NCI-H2029 (cell line): ENCODE measurements at regions not wholly inside any gene's neighbourhood (a gene's known extent, or its start where the extent isn't known, plus 50 kb on each side); places are given as distances from the start of the nearest gene placed in this dataset.
A peak's percentile ranks its signal among the peaks of the same experiment; 100 is the strongest.

ENCODE experiments used
- DNase-seq: peaks from one replicate; lab custom pipeline; 2025; lab: John Stamatoyannopoulos, UW

DNA sequence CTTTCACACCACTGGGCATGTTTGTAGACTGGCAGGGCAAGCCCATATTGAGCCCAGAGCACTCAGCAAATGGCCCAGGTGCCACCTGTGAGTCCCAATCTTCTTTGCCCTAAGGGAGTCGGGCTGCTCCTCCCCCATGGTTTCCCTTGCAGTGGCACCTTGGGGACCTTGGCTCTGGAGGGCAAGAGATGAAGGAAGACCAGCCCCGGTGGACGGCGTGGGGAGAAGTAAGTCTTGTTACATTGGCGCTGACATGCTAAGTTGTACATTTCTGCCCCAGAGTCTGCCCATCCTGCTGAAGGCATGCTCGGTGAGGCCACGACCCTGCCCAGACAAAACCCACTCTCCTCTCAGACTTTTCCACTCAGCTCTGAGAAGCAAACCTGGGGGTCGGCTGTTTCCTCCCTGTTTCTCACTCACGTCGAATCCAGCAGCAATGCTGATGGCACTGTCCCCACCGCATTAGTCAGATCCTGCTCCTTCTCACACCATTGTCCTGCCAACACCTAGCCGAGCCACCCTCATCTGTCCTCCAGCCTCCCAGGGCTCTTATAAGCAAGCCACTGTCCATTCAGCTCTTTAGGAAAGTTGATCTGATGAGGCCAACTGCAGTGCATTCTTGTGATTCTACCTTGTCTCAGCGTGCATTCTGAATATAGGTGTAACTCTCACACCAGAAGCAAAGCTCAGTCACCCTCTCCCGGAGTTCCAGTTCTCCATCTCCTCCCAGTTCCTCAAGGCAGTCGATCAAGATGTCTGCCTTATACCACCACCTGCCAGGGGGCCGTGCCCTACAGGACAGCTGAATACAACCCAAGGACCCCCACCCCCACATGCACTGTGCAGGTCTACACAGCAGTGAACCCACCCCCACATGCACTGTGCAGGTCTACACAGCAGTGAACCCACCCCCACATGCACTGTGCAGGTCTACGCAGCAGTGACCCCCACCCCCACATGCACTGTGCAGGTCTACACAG is 827.1 kb downstream of the TBC1D22A start:
- no peak for DNase-seq

GRCh38 chr22:47588578-47588960 is 826.1 kb downstream of the TBC1D22A start:
- DNase-seq: no peak

DNA sequence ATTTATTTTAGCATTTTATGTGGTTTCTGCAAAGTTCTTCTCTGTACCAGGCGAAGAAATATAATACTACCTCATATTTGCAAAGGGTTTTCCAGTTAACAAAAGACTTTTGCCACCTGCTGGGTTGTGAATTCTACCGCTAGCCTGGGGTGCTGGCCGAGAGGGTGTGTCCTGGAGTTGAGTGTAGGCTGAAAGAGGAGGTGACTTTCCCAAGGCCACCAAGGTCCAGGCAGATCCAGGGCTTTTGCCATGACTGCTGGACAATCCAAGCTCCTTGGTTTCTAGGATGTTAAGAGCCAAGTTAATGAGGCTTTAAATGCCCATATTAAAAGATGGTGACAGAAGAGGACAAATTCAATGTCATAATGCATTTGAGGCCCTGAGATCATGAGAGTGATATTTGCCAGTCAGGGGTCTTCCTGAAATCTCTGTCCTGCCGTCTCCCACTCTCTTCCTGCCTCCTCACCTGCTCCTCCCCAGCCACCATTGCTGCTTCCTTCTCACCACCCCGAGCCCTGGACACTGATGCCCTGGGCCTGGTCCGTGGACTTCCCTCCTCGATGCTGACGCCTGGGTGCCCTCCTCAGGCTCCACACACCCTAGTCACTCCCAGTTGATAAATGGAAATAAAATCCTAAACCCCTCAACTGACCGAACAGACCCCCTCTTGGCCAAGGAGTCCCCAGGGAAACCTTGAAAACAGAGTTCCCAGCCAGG is 825.6 kb downstream of the TBC1D22A start:
- no peak for DNase-seq

DNA sequence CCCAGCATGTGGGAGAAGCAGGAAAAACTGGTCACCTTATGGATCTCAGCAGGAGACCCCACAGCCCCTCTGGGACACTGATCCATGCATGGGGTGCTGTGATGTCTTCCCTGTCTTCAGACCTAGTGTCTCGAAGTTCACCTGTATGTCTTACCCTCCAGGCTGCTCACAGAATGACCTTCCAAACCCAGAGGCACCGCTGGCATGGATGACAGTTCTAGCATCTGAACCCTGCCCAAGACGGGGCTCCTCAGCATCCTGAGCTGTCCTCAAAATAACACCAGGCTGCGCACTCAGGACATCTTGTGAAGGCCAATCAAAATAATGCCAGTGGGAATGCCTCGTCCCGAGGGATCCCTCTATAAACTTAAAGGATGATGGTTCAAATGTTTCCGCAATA is 824.9 kb downstream of the TBC1D22A start:
- no peak for DNase-seq

GRCh38 chr22:47586946-47587345 is 824.5 kb downstream of the TBC1D22A start:
- no peak for DNase-seq

DNA sequence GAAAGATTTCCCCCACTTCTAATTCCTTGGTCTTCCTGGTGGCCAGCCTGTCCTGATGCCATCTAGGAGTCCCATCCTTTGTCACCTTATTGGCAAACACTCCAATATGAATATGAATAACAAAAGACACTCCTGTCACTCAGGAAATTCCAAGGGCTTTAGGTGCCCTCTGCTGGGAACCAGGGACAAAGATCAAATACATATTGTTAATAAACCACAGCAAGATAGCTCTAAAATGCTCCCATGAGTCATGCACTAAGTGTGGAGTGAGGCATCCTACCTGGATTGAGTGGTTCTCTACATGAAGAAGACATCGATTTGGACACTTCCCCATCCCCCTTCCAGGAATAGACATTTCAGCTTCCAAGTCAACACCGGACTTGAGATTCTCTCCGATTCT is 823.6 kb downstream of the TBC1D22A start:
- peak; percentile 17 for DNase-seq

DNA sequence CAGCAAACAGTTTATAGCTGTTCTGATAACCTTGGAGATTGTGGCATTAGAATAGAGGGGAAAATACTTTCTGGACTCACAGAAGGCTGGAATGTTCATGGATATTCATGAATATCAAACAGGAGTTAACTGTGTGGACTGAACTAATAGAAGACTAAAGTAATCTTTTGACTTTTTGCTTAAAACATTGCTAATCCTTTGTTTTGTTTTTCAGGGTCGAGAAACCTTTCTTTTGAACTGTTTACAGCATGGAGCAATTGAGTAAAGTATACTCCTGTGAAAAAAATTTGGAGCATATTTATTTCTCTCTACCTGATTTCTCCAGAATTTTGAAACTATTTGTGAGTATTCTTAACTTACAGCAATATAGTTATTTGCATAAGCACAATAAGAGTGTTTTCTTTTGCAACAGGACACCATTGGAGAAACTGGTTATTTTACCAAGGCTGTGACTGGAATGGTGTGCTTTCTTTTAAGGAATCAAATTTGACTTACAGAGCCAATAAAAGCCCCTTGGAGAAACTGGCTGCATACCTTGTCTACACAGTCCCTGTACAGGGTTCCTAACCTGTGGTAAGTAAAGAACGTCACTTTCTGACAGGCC is 821.6 kb downstream of the TBC1D22A start:
- no peak for DNase-seq

- no peak for DNase-seq
Measured at GRCh38 chr22:47582067-47582466, 819.6 kb downstream of the TBC1D22A start.

DNA sequence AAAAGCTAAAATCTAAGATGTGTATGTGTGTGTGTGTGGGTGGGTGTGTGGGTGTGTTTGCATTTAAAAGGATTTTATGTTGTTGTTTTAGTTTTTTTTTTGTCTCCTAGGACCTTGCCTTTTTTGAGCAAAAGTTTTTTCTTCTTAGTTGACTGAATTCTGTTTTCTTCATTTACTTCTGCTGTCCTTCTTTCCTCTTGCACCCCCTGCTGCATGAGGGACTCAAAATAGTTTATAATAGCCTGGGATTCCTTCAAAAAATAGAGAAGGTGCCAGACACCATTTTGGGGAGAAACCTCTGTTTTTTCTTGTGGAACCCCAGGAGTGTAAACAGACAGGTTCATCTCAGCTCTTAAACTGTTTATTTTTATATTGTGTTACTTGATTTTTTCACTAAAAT is 817.7 kb downstream of the TBC1D22A start:
- no peak for DNase-seq

GRCh38 chr22:47576908-47577307 is 814.5 kb downstream of the TBC1D22A start:
- no peak for DNase-seq

DNA sequence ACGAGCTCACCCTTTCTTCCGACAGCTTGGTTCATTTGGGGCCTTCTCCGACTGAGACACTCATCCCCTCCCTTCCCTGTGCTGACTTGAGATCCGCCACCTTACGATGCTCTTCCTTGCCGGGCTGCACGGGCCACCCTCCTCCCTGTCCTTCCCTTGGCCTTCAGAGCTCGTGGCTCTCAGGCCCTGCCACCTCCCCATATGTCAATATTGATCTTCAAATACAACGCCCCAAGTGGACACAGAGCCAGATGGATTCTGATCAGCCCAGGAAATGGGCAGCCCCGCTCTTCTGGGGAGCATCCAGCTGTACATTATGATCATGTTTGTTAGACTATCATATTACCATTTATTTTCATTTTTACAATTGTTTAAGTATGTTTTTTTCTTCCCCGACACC is 812.8 kb downstream of the TBC1D22A start:
- no peak for DNase-seq

DNA sequence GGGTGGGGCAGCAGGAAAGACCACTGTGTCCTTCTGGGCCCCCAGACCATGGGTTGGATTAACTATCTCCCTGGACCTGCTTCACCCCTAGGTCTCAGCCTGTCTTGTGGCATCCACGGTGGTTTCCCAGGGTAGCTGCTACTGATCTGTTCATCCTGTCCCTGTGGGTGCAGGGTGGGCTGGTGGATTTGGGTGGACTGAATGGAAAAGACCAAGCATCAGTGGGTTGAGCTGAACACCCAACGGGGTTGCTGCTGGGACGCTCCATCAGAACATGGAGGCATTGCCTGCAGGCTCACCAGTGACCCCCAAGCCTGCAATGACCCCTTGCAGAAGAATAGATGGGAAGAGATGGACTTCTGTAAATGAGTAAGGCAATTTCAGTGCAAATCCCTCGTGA is 812.1 kb downstream of the TBC1D22A start:
- DNase-seq: no peak

GRCh38 chr22:47573141-47573540 is 810.7 kb downstream of the TBC1D22A start:
- DNase-seq: no peak

GRCh38 chr22:47572443-47572842 is 810.0 kb downstream of the TBC1D22A start:
- no peak for DNase-seq

- DNase-seq: no peak
Measured at GRCh38 chr22:47571616-47572015, 809.2 kb downstream of the TBC1D22A start.

DNA sequence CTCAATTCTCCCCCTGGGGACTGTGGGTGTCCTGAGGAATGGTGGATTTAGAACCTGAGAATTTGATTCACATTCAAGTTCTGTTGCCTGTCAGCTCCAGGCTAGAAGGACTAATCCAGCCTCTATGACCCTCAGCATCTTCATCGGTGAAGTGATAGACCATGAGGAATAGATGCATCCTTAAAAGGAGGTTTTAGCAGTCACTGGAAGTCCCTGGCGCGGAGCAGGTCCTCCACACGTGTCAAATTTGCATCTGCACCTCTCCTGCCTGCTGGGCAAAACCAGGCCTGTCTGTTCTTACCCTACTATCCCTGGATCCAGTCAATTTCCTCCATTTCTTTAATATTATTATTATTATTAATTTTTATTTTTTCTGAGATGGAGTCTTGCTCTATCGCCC is 808.4 kb downstream of the TBC1D22A start:
- DNase-seq: no peak

GRCh38 chr22:47570300-47570685 is 807.8 kb downstream of the TBC1D22A start:
- no peak for DNase-seq

- DNase-seq: no peak
Measured at GRCh38 chr22:47569389-47570299, 807.2 kb downstream of the TBC1D22A start.

GRCh38 chr22:47568700-47569099 is 806.2 kb downstream of the TBC1D22A start:
- DNase-seq: no peak

DNA sequence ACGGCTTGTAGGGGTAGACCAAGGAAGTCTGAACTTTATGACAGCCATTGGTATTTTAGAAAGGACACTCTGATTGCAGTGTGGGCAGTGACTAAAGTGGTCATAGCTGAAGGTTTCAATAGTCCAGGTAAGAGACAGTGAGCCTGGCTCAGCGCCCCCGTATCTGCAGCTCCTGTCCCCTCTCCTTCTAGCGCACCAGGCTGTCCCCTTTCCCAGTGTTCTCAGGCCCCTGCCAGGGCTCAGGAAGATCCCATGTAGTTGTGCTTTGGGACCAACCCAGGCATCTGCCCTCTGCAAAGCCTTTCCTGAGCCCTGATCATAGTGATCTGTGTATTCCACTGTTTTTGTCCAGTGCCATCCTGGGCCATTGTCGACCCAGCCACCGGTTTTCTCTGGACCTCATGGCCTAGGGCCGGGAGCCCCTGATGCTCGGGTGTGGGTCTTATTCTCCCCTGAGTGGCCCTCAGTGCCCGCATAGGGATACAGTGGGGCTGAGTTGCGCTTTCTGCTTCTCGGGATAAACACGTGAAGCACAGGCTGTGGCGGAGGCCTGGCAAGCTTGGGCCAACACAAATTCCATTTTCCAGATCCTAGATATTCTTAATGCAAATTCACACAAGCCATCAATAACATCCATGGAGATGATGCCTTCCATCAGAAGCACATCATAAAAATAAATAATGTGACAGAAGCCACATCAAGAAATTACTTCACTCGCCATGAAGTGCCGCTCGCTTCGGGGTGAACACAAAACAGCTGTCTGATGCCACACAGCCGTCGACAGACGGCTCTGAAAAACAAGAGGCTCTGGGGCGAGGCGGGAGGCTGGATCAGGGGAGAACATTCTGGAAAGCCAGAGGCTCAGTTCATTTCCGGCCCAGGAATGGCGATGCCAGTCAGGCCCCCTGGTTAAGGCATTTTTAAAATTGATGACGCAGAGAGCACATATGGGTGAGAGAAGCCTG is 805.0 kb downstream of the TBC1D22A start:
- DNase-seq: no peak

- no peak for DNase-seq
Measured at GRCh38 chr22:47566491-47566890, 804.0 kb downstream of the TBC1D22A start.
